ENCODE measurements at regions not wholly inside any gene's neighbourhood (a gene's known extent, or its start where the extent isn't known, plus 50 kb on each side); places are given as distances from the start of the nearest gene placed in this dataset.

DNA sequence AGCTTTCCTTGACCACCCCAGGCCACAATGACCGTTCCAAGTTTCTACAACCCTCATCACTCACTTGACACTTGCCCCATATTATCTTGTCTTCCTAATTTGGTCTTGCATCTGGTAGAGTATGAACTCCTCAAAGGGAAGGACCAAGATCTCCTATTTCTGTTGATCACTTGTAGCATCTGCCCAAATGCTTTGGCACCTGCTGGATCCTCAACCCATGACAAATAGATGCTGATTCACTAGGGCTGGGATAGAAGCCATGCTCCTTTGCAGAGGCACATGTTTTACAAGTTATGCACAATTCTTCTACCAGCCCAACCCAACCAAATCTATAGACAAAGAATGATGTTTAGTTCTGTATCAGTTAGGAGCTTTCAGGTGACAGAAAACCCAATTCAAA is 110.7 kb downstream of the UNC5CL start:
- TF ChIP-seq GABPA (IDR thresholded peaks at IDR 0.05; ENCODE audit: borderline replicate concordance, insufficient read depth, low read length): no peak
- TF ChIP-seq, protein P1, sequence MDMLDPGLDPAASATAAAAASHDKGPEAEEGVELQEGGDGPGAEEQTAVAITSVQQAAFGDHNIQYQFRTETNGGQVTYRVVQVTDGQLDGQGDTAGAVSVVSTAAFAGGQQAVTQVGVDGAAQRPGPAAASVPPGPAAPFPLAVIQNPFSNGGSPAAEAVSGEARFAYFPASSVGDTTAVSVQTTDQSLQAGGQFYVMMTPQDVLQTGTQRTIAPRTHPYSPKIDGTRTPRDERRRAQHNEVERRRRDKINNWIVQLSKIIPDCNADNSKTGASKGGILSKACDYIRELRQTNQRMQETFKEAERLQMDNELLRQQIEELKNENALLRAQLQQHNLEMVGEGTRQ (IDR thresholded peaks at IDR 0.05; ENCODE audit: low read length): no peak
- no peak for TF ChIP-seq EZH2 (IDR thresholded peaks at IDR 0.05; ENCODE audit: low read depth, low read length, severe bottlenecking)
- TF ChIP-seq CEBPB (IDR thresholded peaks at IDR 0.05; ENCODE audit: low read depth, low read length): no peak
- no peak for TF ChIP-seq NANOG (IDR thresholded peaks at IDR 0.05; ENCODE audit: insufficient read depth, low read depth, low read length, poor library complexity, severe bottlenecking)
- no peak for TF ChIP-seq TAF1 (IDR thresholded peaks at IDR 0.05; ENCODE audit: low read depth, low read length)
- TF ChIP-seq POLR2A (IDR thresholded peaks at IDR 0.05; ENCODE audit: control extremely low read depth in 1 of 2, low read depth in 2 of 2, low read length in 2 of 2): no peak
- no peak for TF ChIP-seq TCF12 (IDR thresholded peaks at IDR 0.05; ENCODE audit: low read depth, low read length)
